HEK293 (cell line): ENCODE measurements at regions not wholly inside any gene's neighbourhood (a gene's known extent, or its start where the extent isn't known, plus 50 kb on each side); places are given as distances from the start of the nearest gene placed in this dataset.

Experiments used
- CTCF ChIP-seq: fragments of 450-650 bp; formaldehyde crosslinking; IDR thresholded peaks from 2 replicates; pipeline ENCODE4 v1.5.1; 2016; ENCODE audit warnings: missing biosample characterization, missing genetic modification characterization
- ELK4 ChIP-seq: IDR thresholded peaks from 2 replicates; pipeline ENCODE4 v1.6.1; 2011; ENCODE audit warnings: mild to moderate bottlenecking, low read depth, low read length, borderline replicate concordance
- HOXC10 ChIP-seq: sonication (generic); formaldehyde crosslinking; IDR thresholded peaks from 2 replicates; pipeline ENCODE4 v1.8.1; 2023; ENCODE audit warnings: mild to moderate bottlenecking, missing genetic modification reagents
- YY1 ChIP-seq: fragments of 450-650 bp; formaldehyde crosslinking; IDR thresholded peaks from 2 replicates; pipeline ENCODE4 v1.5.1; 2018; ENCODE audit warnings: missing biosample characterization, missing genetic modification characterization
- ZNF133 ChIP-seq: fragments of 450-650 bp; formaldehyde crosslinking; IDR thresholded peaks from 2 replicates; pipeline ENCODE4 v1.5.1; 2016; ENCODE audit warnings: missing biosample characterization, missing genetic modification characterization
- ZNF449 ChIP-seq: fragments of 450-650 bp; formaldehyde crosslinking; IDR thresholded peaks from 2 replicates; pipeline ENCODE4 v1.5.1; 2017; ENCODE audit warnings: missing biosample characterization, mild to moderate bottlenecking, missing genetic modification characterization, moderate library complexity

DNA sequence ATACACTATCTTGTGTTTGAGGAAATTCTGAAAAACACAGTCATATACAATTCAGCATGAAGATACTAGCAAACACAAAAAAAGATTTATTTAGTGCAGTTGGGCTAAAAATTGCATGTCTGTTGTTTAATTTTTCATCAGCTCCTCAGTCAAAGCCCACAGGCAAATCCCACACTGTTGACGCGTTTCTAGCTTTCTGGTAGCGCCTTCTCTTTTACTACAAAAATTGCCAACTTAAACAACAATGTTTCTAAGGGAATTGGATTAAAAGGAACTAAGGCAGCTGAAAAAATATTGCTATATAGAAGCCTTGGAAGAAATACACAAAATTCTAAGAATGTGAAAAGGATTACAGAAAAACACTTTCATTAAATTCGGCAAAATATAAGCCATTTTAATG is 196.7 kb upstream of the P2RY1 start:
- TF ChIP-seq ZNF449 (tag by site-specific recombination) (no peak), HOXC10 (CRISPR knock-in tag) (no peak), CTCF (no peak), ELK4 (no peak), YY1 (no peak), ZNF133 (no peak)
